Endothelial cell (in vitro differentiated cells): ENCODE measurements at regions not wholly inside any gene's neighbourhood (a gene's known extent, or its start where the extent isn't known, plus 50 kb on each side); places are given as distances from the start of the nearest gene placed in this dataset.

Source experiments
- DNase-seq: peaks from one replicate; pipeline ENCODE4 v3.0.0; 2021; ENCODE audit warnings: low spot score
- H3K27ac Mint-ChIP-seq: one replicate; pipeline ENCODE4 v1.8.0; 2021; ENCODE audit warnings: mixed read lengths, inconsistent platforms; ENCODE audit not compliant: unreplicated experiment
- H3K27me3 Mint-ChIP-seq: one replicate; pipeline ENCODE4 v1.8.0; 2021; ENCODE audit warnings: mild to moderate bottlenecking, moderate library complexity, mixed read lengths, inconsistent platforms; ENCODE audit not compliant: unreplicated experiment
- H3K36me3 Mint-ChIP-seq: one replicate; pipeline ENCODE4 v1.8.0; 2021; ENCODE audit warnings: mild to moderate bottlenecking, low read depth, mixed read lengths, inconsistent platforms; ENCODE audit not compliant: unreplicated experiment
- H3K4me1 Mint-ChIP-seq: one replicate; pipeline ENCODE4 v1.8.0; 2021; ENCODE audit warnings: mild to moderate bottlenecking, mixed read lengths, inconsistent platforms; ENCODE audit not compliant: unreplicated experiment
- H3K4me3 Mint-ChIP-seq: one replicate; pipeline ENCODE4 v1.8.0; 2021; ENCODE audit warnings: mild to moderate bottlenecking, mixed read lengths, inconsistent platforms; ENCODE audit not compliant: unreplicated experiment
- H3K9me3 Mint-ChIP-seq: one replicate; pipeline ENCODE4 v1.8.0; 2021; ENCODE audit warnings: mixed read lengths, inconsistent platforms; ENCODE audit not compliant: unreplicated experiment
- CTCF ChIP-seq: fragments of 200-600 bp; sonication (generic); IDR thresholded peaks from one replicate; pipeline ENCODE4 v1.5.0; 2021; ENCODE audit warnings: antibody characterized with exemption; ENCODE audit not compliant: unreplicated experiment

DNA sequence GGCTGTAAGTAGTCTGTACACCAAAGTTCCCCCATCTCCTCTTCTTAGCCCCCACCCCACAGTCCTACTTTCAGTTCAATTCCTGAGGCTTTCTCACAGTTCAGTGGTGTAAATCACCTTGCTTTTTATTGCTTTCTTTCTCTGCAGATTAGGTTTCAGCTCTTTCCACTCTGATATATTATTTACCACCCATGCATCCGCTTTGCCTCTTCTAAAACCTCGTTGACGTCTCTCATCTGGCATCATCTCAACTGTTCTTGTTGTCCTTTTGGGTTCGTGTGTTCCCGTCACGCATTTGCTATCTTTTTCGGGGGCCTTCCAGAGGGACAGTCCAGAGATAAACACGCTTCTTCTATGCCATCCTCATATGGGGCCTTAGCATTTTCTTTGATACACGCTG lies 597.9 kb upstream of the DPP6 start:
- H3K4me3 Mint-ChIP-seq = no peak overlapping the region
- H3K4me1 Mint-ChIP-seq = no peaks in the 10 kb centered on the region
- peaks cover 31% of the 10 kb centered on the region for H3K9me3 Mint-ChIP-seq
- no peak for TF ChIP-seq CTCF
- no peaks in the 10 kb centered on the region for H3K36me3 Mint-ChIP-seq
- peaks cover 10% of the 10 kb centered on the region for H3K27me3 Mint-ChIP-seq
- DNase-seq = no peak
- H3K27ac Mint-ChIP-seq = no peak overlapping the region

DNA sequence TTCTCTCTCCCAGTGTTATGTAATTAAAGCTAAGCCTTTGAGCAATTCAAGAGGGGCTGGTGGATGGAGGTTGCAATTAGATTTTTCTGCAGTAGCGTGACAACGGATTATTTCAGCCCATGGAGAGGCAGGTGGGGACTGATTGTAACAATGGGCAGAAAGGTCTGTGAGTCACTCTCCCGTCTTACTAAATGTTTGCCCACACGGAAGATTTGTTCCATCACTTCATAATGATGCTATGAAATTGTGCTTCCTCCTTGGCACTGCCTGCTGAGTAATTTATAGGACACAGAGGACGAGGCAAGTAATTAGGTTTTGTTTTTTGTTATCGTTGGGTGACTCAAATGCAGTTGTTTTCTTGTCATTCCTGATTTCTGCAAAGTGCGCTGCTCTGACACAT lies 594.5 kb upstream of the DPP6 start:
- Mint-ChIP-seq H3K4me1 (no peaks in the 10 kb centered on the region), H3K27ac (no peak overlapping the region), H3K4me3 (no peak overlapping the region), H3K27me3 (peaks cover 9% of the 10 kb centered on the region), H3K9me3 (peaks cover 27% of the 10 kb centered on the region), H3K36me3 (peaks cover 7% of the 10 kb centered on the region)
- no peak for TF ChIP-seq CTCF
- DNase-seq = no peak

DNA sequence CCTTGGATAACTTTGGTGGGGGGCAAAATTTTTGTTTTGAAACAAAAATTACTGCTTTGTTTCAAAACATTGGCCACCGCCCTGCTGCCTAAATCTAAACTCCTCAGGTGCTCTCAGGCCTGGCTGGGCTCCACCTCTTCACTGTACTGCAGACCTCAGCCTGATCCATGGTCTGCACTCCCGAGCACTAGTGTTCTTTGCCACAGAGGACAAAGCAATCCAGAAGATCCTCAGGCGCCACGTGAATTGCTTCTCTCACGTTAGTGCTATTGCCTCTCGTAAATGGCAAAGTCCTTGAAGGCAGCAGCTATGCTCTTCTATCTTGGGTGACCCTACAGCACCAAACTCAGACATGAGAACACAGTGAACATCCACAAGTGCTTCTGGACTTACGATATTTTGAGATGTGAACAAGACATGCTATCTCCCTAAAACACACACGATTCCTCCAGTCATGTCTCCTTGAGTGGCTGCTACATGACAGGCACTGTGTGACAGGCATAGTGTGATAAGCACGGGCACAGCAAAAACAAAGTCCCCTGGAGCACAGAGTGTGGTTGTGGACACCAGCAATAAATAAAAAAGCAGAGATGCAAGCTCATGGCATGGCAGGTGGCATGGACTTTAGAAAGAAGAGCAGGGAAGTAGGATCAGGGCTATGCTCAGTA lies 582.1 kb upstream of the DPP6 start:
- H3K4me1 Mint-ChIP-seq = no peaks in the 10 kb centered on the region
- no peak for TF ChIP-seq CTCF
- peaks cover 48% of the 10 kb centered on the region for H3K9me3 Mint-ChIP-seq
- no peak overlapping the region for H3K27ac Mint-ChIP-seq
- no peak for DNase-seq
- H3K4me3 Mint-ChIP-seq = no peak overlapping the region
- H3K36me3 Mint-ChIP-seq = peaks cover 13% of the 10 kb centered on the region
- peaks cover 5% of the 10 kb centered on the region for H3K27me3 Mint-ChIP-seq

- DNase-seq = no peak
- H3K9me3 Mint-ChIP-seq = peaks cover 39% of the 10 kb centered on the region
- H3K36me3 Mint-ChIP-seq = peaks cover 13% of the 10 kb centered on the region
- H3K27ac Mint-ChIP-seq = no peak overlapping the region
- no peak for TF ChIP-seq CTCF
- H3K27me3 Mint-ChIP-seq = peaks cover 2% of the 10 kb centered on the region
- H3K4me3 Mint-ChIP-seq = no peak overlapping the region
- H3K4me1 Mint-ChIP-seq = no peaks in the 10 kb centered on the region
Observed at GRCh38 chr7:153472516-153472915, 579.7 kb upstream of the DPP6 start.

DNA sequence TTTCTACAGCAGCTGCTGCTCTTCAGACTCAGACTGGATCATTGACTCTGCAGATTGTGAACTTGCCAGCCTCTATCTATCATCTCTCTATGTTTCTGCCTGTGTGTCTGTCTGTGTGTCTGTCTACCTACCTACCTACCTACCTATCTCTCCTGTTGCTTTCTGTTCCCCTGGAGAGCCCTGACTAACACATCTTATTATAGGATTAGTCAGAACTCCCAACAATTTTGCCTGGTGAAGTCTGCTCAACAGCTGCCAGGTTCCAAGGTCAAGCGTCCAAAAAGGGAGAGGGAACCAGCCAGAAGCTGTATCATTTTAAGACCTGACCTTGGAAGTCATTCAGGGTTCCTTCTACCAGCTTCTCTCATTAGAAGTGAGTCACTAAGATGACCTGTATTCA lies 579.0 kb upstream of the DPP6 start:
- H3K36me3 Mint-ChIP-seq = peaks cover 13% of the 10 kb centered on the region
- no peaks in the 10 kb centered on the region for H3K4me1 Mint-ChIP-seq
- H3K27me3 Mint-ChIP-seq = peaks cover 2% of the 10 kb centered on the region
- TF ChIP-seq CTCF = no peak
- H3K4me3 Mint-ChIP-seq = no peak overlapping the region
- peaks cover 39% of the 10 kb centered on the region for H3K9me3 Mint-ChIP-seq
- no peak for DNase-seq
- no peak overlapping the region for H3K27ac Mint-ChIP-seq
